ENCODE measurements at regions not wholly inside any gene's neighbourhood (a gene's known extent, or its start where the extent isn't known, plus 50 kb on each side); places are given as distances from the start of the nearest gene placed in this dataset.

- TF ChIP-seq CTCF (IDR thresholded peaks at IDR 0.05) (no peak), POLR2A (IDR thresholded peaks at IDR 0.05) (no peak)
Measured at GRCh38 chrX:122913134-122913533, 270.9 kb upstream of the GRIA3 start.
